GM21825 (cell line): ENCODE measurements at regions not wholly inside any gene's neighbourhood (a gene's known extent, or its start where the extent isn't known, plus 50 kb on each side); places are given as distances from the start of the nearest gene placed in this dataset.
"Not testable (repeated sequence)": the region's sequence is repeated elsewhere in the genome, so short reads cannot be mapped to it uniquely, and the experiment has no call there.

Experiments
- ATAC-seq: cut with Tn5 transposase; IDR thresholded peaks from one replicate; pipeline ENCODE4 v1.9.1; 2021; ENCODE audit warnings: mild to moderate bottlenecking, moderate library complexity; ENCODE audit not compliant: unreplicated experiment

- ATAC-seq, result no peak
These were observed 59.0 kb downstream of the FASLG start for GRCh38 chr1:172717722-172718465.

GRCh38 chr1:172719066-172719627 is 60.2 kb downstream of the FASLG start:
- no peak for ATAC-seq

GRCh38 chr1:172719694-172720138 is 60.8 kb downstream of the FASLG start:
- ATAC-seq, result no peak

- ATAC-seq, result no peak
These were observed 61.4 kb downstream of the FASLG start for GRCh38 chr1:172720339-172720738.

- ATAC-seq, result no peak
These were observed 64.3 kb downstream of the FASLG start for GRCh38 chr1:172723251-172723650.

- ATAC-seq, result no peak
These were observed 65.3 kb downstream of the FASLG start for GRCh38 chr1:172724232-172724631.

- ATAC-seq, result peak; percentile 86
These were observed 66.1 kb downstream of the FASLG start for GRCh38 chr1:172724765-172725613.

GRCh38 chr1:172726740-172727139 is 67.8 kb downstream of the FASLG start:
- no peak for ATAC-seq

GRCh38 chr1:172727275-172727857 is 68.5 kb downstream of the FASLG start:
- ATAC-seq, result no peak

- no peak for ATAC-seq
These were observed 69.2 kb downstream of the FASLG start for GRCh38 chr1:172727956-172728603.

- ATAC-seq, result not testable (repeated sequence)
These were observed 69.8 kb downstream of the FASLG start for GRCh38 chr1:172728705-172729104.

GRCh38 chr1:172732427-172732826 is 73.5 kb downstream of the FASLG start:
- ATAC-seq, result no peak

- ATAC-seq, result no peak
These were observed 74.9 kb downstream of the FASLG start for GRCh38 chr1:172733815-172734214.

- ATAC-seq, result no peak
These were observed 79.5 kb downstream of the FASLG start for GRCh38 chr1:172738389-172738788.

GRCh38 chr1:172742599-172743500 is 83.9 kb downstream of the FASLG start:
- no peak for ATAC-seq

- ATAC-seq, result peak; percentile 66
These were observed 86.1 kb downstream of the FASLG start for GRCh38 chr1:172745014-172745413.

GRCh38 chr1:172746091-172746949 is 87.4 kb downstream of the FASLG start:
- ATAC-seq, result peak; percentile 86

GRCh38 chr1:172748201-172748600 is 89.3 kb downstream of the FASLG start:
- ATAC-seq, result no peak

- no peak for ATAC-seq
These were observed 92.8 kb downstream of the FASLG start for GRCh38 chr1:172751683-172752082.
